ENCODE measurements at regions not wholly inside any gene's neighbourhood (a gene's known extent, or its start where the extent isn't known, plus 50 kb on each side); places are given as distances from the start of the nearest gene placed in this dataset.

- no peak for DNase-seq (ENCODE audit: low read depth in 2 of 2)
Observed at GRCh38 chr4:148813289-148813688, 371.1 kb upstream of the NR3C2 start.

- no peak for DNase-seq (ENCODE audit: low read depth in 2 of 2)
Observed at GRCh38 chr4:148812101-148812500, 369.9 kb upstream of the NR3C2 start.

GRCh38 chr4:148810461-148810860, 368.2 kb upstream of the NR3C2 start:
- DNase-seq (ENCODE audit: low read depth in 2 of 2) = no peak

DNA sequence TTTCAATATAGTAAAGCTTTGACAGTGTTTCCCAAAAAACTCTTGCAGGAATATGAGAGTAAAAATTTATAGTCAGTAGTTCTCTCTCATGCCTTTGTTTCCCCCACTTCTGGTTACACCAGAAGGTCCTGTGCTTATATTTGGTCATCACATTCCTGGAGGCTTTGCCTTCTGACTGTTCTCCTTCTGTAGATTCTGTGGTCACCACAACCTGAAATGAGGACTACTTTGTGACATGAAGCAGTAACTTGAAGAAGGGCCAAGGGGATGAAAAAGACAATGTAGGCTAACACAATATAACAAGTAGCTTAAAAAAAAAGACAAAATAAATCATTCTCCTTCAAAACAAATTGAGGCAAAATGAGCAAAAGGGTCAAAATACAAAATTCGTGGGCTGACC, 366.2 kb upstream of the NR3C2 start:
- DNase-seq (ENCODE audit: low read depth in 2 of 2) = no peak

- no peak for DNase-seq (ENCODE audit: low read depth in 2 of 2)
Observed at GRCh38 chr4:148800940-148801339, 358.7 kb upstream of the NR3C2 start.

DNA sequence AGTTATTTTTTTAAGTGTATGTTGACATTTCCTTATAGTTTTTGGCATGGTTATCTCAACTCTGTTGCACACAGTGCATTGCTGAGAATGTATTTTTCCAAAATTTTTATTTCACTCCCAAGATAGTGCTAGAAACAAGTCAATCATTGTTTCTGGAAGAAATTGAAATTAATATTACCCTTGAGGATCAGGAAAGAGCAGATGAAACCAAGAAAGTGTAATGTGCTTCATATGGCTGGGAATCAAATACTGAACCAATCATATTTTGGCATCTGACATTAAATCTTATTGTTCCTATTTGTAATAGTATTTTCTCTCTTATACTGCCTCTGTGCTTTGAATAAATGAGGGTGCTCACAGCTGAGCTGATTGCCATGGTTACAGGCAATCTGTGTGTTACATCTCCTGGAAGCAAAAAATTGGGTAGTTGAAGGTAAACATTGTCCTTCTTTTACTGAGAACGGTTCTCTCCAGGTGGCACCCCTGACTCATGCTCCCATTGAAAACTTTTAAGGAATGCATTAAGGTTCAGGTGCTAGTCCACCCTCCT, 358.2 kb upstream of the NR3C2 start:
- DNase-seq (ENCODE audit: low read depth in 2 of 2) = no peak

DNA sequence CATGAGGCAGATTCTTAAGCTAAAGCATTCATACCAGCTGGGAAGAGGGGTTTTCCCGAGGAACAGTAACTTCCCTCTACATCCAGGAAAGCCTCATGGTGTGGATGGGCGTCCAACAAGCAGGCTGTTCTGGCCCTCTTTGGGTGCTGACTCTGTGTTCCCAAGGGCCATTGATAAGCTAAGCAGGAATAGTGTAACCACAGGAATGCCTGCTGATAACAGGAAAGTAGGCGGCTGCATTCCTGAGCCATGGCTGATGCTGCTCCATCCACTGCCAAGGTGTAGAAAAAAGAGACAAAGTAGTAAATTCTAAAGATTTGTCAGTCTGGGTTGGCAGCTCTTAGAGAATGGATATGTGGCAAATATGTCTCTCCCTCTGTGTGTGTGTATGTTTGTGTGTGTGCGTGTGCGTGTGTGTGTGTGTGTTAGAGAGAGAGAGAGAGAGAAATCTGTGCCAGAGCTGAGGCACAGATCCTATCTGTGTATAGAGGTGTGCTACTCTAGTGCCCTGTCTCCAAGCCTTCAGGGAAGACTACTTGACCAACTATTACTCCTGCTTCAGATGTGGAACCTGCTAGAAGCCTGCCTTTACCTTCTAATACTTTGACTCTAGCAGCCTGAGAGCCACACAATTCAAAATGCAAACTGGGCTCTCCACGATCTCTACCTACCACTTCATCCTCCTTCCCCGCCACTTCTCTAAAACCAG, 353.1 kb upstream of the NR3C2 start:
- no peak for DNase-seq (ENCODE audit: low read depth in 2 of 2)

DNA sequence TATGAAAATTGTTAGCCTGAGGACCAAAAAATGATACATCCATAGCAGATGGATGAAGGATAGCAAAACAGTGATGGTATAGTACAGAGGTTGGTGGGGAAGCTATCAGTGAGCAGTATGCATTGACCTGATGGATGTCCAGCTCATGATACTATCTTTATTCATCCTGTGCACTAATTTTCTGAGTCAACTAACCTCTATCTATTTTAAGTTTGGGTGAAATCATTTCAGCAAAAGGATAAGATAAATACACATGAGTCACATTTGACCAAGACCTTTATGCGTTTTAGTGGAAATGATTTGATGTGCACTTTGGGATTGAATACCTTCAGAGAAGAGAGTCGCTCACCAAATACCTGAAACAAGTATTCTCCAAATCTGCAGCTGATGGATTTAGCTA, 351.0 kb upstream of the NR3C2 start:
- DNase-seq (ENCODE audit: low read depth in 2 of 2) = no peak

GRCh38 chr4:148790691-148791090, 348.5 kb upstream of the NR3C2 start:
- DNase-seq (ENCODE audit: low read depth in 2 of 2) = no peak

DNA sequence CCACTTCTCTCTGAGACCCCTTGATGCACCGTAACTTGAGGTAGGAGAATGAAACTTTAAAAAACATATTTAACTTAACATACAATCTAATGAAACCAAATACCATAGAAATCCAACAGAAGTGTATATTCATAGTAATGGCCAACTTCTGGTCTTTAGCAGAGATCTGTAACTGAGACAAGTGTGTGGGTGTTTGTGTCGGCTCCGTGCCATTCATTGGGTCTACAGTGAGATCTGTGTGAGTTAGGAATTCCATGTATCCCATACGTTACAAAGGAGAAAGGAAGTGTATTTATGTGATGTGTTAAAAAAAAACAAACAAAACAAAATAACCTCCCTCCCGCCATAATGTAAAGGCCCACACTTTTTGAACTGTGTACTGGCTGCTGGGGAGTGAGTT, 348.0 kb upstream of the NR3C2 start:
- DNase-seq (ENCODE audit: low read depth in 2 of 2) = no peak

- no peak for DNase-seq (ENCODE audit: low read depth in 2 of 2)
Observed at GRCh38 chr4:148787831-148788477, 345.7 kb upstream of the NR3C2 start.

DNA sequence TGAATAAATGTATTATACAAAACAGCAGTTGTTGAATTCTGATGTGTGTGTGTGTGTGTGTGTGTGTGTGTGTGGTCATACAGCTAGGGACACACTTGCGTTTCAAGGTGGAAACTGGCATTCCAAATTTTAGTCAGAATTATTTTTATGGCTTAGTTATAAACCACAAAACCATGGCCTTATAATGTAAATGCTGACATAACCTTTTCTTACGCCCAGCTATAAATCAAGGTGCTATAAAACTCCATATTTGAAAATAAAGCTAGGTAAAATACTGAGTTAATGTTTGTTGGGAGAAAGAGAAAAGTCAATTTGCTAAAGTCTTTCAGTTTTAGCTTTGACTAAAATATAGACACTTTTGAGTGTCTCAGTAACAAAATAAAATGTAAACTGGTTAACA, 345.1 kb upstream of the NR3C2 start:
- no peak for DNase-seq (ENCODE audit: low read depth in 2 of 2)

DNA sequence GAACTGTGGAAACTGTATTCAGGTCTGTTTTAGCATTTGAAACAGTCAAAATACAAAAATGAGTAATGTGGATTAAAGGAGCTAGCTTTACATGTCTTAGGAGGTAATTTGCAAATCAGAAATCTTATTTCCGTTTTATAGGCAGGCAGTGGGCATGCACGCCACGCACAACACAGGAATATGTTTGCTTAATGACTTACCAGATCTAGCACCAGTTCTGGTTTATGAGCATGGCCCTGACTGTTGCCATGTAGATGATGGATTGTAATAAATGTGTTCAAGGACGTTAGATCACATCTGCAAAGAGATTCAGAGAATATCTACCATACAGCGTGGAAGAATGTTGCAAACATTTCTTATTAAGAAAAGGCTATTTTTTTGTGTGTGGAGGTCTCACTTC, 344.5 kb upstream of the NR3C2 start:
- no peak for DNase-seq (ENCODE audit: low read depth in 2 of 2)

GRCh38 chr4:148782284-148782683, 340.1 kb upstream of the NR3C2 start:
- no peak for DNase-seq (ENCODE audit: low read depth in 2 of 2)

DNA sequence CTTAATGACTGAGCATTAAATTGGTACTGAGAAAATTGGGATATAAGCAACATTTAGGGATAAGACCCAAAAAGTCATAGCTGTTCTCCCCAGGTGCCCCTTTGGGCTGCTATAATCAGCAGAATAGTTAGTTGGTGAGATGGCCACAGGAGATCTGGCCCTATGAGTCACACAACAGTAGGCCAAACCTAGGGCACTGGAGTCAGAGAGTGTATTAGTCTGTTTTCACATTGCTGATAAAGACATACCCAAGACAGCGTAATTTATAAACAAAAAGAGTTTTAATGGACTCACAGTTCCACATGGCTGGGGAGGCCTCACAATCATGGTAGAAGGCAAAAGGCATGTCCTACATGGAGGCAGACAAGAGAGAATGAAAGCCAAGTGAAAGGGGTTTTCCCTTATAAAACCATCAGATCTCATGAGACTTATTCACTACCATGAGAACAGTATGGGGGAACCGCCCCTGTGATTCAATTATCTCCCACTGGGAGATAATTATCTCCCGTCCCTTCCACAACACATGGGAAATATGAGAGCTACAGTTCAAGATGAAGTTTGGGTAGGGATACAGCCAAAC, 338.3 kb upstream of the NR3C2 start:
- DNase-seq (ENCODE audit: low read depth in 2 of 2) = no peak

- DNase-seq (ENCODE audit: low read depth in 2 of 2) = no peak
Observed at GRCh38 chr4:148779771-148780170, 337.6 kb upstream of the NR3C2 start.

- no peak for DNase-seq (ENCODE audit: low read depth in 2 of 2)
Observed at GRCh38 chr4:148778980-148779675, 336.9 kb upstream of the NR3C2 start.

- no peak for DNase-seq (ENCODE audit: low read depth in 2 of 2)
Observed at GRCh38 chr4:148776941-148777340, 334.7 kb upstream of the NR3C2 start.

- DNase-seq (ENCODE audit: low read depth in 2 of 2) = no peak
Observed at GRCh38 chr4:148774134-148774533, 331.9 kb upstream of the NR3C2 start.

DNA sequence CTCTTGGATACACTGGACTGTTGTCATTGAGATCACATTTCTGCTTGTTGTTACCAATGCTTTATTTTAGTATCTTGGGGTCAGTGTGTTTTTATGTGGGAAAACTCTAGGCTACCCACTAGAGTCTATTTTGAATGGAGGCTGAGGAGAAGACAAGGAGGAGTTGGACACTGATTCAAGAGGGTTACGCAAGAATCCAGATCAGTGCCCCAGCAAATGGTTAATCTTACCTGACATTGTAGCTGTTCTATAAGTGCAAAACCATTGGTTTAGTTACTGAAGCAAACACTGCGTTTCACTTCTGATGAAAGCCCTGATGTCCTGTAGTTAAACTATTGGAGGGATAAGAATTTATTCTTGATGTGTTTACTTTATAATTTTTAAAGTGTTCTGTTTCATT, 331.1 kb upstream of the NR3C2 start:
- DNase-seq (ENCODE audit: low read depth in 2 of 2) = no peak

GRCh38 chr4:148770848-148771247, 328.6 kb upstream of the NR3C2 start:
- DNase-seq (ENCODE audit: low read depth in 2 of 2) = no peak

DNA sequence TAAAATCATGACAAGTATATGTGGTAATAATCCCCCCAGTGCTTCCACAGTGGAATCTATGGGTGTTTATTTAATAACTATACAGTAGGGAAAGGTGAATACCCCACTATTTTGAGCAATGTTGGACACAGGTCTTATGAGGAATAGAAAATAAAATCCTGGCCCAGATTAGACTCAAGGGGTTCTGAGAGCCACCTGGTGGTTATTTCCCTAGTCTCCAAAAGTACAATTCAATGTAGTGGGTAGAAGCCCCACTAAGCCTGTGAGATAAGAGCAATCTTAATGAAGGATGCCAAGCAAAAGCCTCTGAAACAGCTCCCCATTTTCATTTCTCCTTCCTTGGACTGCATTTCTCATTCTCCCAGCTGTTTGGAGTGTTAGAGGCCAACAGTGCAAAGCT, 328.2 kb upstream of the NR3C2 start:
- no peak for DNase-seq (ENCODE audit: low read depth in 2 of 2)

GRCh38 chr4:148764720-148765119, 322.5 kb upstream of the NR3C2 start:
- no peak for DNase-seq (ENCODE audit: low read depth in 2 of 2)

Data from stimulated activated CD8-positive, alpha-beta memory T cell treated with anti-CD3 and anti-CD28 coated beads, Interleukin-2, amount 100 ng/mL, for 48 hours (primary cell).